GM18519 (cell line): ENCODE measurements at regions not wholly inside any gene's neighbourhood (a gene's known extent, or its start where the extent isn't known, plus 50 kb on each side); places are given as distances from the start of the nearest gene placed in this dataset.

Experiments used
- ATAC-seq: cut with Tn5 transposase; IDR thresholded peaks from one replicate; pipeline ENCODE4 v1.9.1; 2021; ENCODE audit warnings: mild to moderate bottlenecking, moderate library complexity; ENCODE audit not compliant: unreplicated experiment, low FRiP score

DNA sequence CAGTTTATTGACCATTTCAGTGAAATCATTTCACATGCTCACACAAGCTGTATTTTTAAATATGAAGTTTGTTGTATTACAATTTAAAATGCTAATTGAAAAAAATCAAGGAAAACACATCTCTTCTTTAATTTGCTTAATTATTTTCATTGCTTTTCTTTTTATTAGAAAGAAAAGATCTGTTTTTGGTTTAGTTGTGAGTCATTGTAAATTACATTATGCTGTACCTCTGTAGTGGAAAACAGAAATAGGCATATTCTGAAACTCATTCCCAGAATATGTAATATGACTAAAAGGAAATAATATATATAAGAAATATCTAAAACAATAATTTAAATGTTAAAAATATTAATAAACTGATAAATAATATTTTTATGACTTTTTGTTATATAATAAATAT, 161.9 kb downstream of the HGF start:
- ATAC-seq: no peak

DNA sequence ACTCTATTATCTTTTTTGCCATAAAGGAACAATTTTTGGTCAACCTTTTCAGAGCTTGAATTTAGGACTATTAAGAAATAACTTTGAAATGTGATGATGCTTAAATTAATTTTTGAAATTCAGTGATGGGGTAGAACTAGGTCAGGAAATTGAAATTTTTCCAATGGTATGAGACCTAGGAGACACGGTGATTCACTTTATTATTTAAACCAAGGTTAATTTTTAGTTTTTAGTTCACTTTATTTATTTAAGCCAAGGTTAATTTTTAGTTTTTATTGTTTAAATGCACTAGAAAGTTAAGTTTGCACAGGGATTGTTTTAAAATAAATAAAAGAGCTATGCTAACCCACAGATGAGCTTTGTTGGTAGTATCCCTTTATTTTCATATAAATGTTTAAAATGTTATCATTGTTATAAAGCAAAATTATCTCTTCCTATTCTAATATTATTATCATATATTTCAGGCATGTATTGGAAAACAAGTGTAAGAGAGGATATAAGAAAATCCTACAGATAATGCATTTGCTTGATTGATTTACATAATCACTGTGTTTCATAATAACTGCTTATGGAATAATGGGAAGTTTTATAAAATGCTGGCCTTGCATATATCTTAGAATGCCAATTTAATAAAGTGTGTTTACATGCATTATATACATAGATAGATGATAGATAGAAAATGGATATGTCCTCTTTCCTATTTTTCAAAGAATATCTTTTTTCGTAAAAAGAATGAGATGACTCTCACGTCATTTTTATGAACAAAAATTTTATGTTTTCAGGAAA, 163.6 kb downstream of the HGF start:
- ATAC-seq: no peak

- ATAC-seq: no peak
Measured at GRCh38 chr7:81605493-81605892, 164.4 kb downstream of the HGF start.

DNA sequence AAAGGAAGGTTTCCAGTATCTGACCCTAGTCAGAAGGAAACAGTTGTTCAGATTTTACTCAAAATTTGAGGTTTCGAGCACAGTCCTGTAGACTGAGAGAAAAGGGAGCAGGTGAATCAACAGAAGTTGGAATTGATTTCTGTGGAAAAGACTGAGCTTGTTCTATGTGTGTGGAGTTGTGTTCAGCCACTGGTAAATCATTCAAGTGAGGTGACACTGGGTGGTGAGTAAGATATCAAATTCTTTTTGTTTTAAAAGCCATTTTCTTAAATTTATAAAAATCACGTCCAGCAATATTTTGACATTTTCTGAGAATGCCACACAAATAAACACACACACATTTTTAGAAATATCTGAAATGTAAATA, 165.1 kb downstream of the HGF start:
- ATAC-seq: no peak

GRCh38 chr7:81604075-81604807, 165.6 kb downstream of the HGF start:
- no peak for ATAC-seq

DNA sequence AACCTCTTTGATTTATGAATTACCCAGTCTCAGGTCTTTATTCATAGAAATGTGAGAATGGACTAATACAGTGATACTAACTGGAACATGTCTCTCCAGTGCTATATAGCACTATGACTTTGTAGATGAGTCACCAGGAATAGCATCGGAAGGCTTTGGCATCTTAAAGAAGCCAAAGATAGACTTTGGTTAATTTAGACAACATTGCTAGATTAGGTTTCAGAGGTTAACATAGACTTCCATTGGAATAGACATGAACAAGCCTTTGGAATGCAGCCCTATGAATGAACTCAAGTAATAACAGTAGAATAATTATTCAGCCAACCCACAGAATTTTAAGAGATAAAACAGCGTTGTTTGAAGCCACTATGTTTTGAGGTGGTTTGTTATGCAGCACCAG, 169.2 kb downstream of the HGF start:
- no peak for ATAC-seq

GRCh38 chr7:81598951-81599350, 170.9 kb downstream of the HGF start:
- ATAC-seq: no peak

- no peak for ATAC-seq
Measured at GRCh38 chr7:81594767-81595166, 175.1 kb downstream of the HGF start.

DNA sequence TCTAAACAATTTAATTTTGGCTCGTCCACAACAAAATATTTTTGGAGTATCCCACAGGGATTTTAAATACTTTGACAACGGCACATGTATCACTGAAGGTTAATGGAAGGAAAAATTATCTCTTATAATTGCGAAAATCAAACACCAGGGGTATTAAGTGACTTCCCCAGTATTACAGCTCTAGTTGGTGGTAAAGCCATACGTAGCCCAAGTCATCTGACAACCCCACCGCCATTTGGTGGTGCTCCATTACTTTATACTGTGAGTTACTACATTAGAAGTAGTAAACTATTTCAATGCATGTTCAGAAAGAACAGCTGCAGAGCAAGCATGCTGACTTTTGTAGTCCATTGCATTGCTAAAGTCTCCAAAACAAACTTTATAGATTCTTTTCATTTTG, 179.7 kb downstream of the HGF start:
- no peak for ATAC-seq

DNA sequence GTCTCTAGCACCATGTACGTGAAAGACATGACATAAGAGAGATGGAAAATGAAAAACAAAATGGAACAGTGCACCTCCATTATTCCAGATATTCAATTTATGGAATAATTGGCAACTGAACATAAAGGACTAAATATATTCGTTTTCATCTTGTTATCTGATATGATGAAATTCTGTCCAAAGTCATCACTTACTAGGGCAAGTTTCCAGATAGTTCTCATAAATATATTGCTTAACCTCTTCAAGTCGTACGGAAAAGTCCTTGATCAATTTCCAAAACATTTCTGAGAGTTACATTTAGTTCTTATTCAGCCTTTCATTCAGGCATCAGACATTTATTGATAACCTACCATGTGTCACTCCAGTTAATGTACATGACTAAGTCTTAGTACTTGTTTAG, 185.2 kb downstream of the HGF start:
- no peak for ATAC-seq

- ATAC-seq: no peak
Measured at GRCh38 chr7:81583882-81584533, 185.8 kb downstream of the HGF start.

DNA sequence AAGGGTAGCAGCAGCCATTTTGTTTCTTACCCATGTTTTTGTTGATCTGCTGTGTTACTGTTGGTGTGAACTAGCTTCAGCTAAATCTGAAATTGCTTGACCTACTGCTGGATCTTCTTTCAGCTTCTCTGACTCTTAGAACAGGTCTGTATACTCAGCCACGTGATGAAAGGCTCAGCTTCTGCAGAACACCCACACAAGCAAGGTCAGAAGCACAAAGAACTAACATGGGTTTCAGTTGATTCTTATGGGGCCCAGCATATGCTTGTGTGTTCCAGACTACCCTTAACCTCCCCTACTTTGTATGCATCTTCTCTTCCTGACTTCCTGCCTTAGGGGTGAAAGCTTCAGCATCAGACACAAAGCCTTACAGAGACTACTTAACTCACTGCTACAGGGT, 186.8 kb downstream of the HGF start:
- ATAC-seq: no peak

GRCh38 chr7:81577642-81578340, 192.1 kb downstream of the HGF start:
- no peak for ATAC-seq

DNA sequence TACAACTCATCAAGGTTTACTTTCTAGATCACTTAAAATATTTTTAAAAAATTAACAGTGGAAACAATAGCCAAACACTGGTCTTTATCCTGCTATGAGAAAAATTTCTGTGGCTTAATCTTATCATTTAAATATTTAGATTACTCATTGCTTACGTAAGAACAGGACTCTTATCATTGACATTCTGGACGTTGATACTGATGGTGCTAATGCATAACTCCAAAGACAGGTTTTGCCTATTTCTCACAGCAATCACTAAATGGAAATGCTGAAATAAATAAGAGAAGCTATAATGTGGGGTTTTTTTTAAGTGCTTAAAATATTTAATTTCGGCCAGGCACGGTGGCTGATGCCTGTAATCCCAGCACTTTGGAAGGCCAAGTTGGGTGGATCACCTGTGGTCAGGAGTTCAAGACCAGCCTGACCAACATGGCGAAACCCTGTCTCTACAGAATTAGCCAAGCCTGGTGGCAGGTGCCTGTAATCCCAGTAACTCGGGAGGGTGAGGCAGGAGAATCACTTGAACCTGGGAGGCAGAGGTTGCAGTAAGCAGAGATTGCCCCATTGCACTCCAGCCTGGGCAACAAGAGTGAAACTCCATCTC, 195.0 kb downstream of the HGF start:
- ATAC-seq: no peak

DNA sequence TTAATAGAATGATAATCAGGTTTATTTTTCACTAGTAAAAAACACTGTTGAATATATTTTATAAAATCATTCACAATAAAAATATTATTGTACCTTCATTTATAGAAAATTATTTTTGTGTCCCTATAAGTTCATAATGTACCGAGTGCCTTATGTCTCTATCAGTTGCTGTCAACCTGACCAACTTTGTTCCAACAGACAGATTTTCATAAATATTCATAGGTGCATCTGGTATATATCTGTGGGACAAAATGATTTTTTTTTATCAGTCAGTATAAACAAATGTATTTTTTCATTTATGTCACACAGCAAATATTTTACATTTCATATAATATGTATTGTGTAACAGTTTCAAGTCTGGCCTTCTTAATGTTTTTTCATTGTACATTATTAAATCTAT, 195.9 kb downstream of the HGF start:
- no peak for ATAC-seq

GRCh38 chr7:81573128-81573527, 196.7 kb downstream of the HGF start:
- no peak for ATAC-seq

DNA sequence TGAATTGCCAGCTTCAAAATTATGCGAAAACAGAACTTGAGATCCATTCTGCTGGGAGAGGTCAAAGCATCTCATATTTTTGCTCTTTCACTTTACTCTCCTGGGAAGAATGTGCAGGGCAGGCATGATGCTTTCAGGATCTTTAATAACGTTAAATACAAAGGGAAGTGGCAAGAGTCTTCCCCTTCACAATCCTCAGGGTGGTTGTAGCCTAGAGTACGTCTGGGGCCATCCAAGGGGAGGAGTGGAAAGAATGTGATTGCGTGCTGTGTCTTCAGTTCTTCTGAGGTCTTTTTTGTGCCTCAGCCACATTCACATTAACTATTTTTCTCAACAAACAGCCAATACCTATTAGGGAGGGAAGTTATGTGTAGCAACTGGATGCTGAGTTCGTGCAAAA, 207.3 kb downstream of the HGF start:
- no peak for ATAC-seq

- no peak for ATAC-seq
Measured at GRCh38 chr7:81560708-81561107, 209.1 kb downstream of the HGF start.

GRCh38 chr7:81549484-81550016, 220.3 kb downstream of the HGF start:
- no peak for ATAC-seq

DNA sequence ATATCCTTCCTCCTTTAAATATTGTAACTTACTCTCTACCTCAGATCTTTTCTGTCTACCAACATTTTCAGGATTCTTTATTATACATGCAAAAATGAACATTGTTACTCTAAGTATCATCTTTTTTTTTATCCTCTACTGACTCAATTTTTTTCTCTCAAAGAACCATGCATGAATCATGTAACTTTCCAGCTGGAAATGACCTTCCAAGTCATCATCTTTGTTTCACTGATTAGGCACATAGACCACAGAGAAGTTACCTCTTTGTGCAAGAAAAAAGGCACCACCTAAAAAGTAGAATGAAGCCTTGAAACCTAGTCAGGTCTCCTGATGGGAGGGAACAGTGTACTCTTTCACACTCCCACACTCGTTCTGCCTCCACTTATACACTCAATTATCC, 234.9 kb downstream of the HGF start:
- ATAC-seq: no peak
